DND-41 (cell line): ENCODE measurements at regions not wholly inside any gene's neighbourhood (a gene's known extent, or its start where the extent isn't known, plus 50 kb on each side); places are given as distances from the start of the nearest gene placed in this dataset.

ENCODE experiments used
- ATAC-seq: fragments of 200-7000 bp; cut with Tn5 transposase; 3 replicates; pipeline ENCODE4 v1.9.1; 2021; ENCODE audit warnings: low read depth; ENCODE audit not compliant: insufficient read depth
- DNase-seq: peaks from one replicate; pipeline ENCODE4 v3.0.0-alpha.2; 2020
- H2AFZ ChIP-seq: 2 replicates; pipeline ENCODE4 v1.6.0; 2012; ENCODE audit warnings: low read depth, low read length
- H3K27ac ChIP-seq: 2 replicates; pipeline ENCODE4 v1.5.1; 2012; ENCODE audit warnings: low read length, inconsistent platforms
- H3K27me3 ChIP-seq: fragments of 200-600 bp; sonication (generic); 2 replicates; pipeline ENCODE4 v1.6.0; 2012; ENCODE audit warnings: low read length, mild to moderate bottlenecking, inconsistent platforms; ENCODE audit not compliant: insufficient read depth, poor library complexity
- H3K36me3 ChIP-seq: 2 replicates; pipeline ENCODE4 v1.5.1; 2012; ENCODE audit warnings: low read length, inconsistent platforms; ENCODE audit not compliant: insufficient read depth
- H3K4me1 ChIP-seq: 2 replicates; pipeline ENCODE4 v1.5.1; 2012; ENCODE audit warnings: mild to moderate bottlenecking, low read length; ENCODE audit not compliant: insufficient read depth
- H3K4me2 ChIP-seq: 2 replicates; pipeline ENCODE4 v1.6.0; 2012; ENCODE audit warnings: mild to moderate bottlenecking, moderate library complexity, low read length, inconsistent platforms; ENCODE audit not compliant: insufficient read depth
- H3K4me3 ChIP-seq, 2 experiments: fragments of 200-600 bp in 1 of 2; shearing (Covaris generic) in 1 of 2; 2 replicates each; pipeline ENCODE4 v1.5.1; 2012 to 2016; ENCODE audit warnings: inconsistent platforms in 2 of 2, low read length in 2 of 2, mild to moderate bottlenecking in 2 of 2, low read depth in 1 of 2, moderate library complexity in 1 of 2
- H3K79me2 ChIP-seq: 2 replicates; pipeline ENCODE4 v1.6.0; 2012; ENCODE audit warnings: low read length, inconsistent platforms; ENCODE audit not compliant: insufficient read depth
- H3K9ac ChIP-seq: 2 replicates; pipeline ENCODE4 v1.6.0; 2012; ENCODE audit warnings: low read depth, mild to moderate bottlenecking, inconsistent platforms, low read length, moderate library complexity
- H3K9me3 ChIP-seq: 2 replicates; pipeline ENCODE4 v1.5.1; 2012; ENCODE audit warnings: low read length, moderate library complexity, mild to moderate bottlenecking, inconsistent platforms; ENCODE audit not compliant: insufficient read depth, severe bottlenecking
- H4K20me1 ChIP-seq: 2 replicates; pipeline ENCODE4 v1.6.0; 2012; ENCODE audit warnings: low read length; ENCODE audit not compliant: insufficient read depth
- CTCF ChIP-seq: IDR thresholded peaks from 2 replicates; pipeline ENCODE4 v1.5.1; 2012; ENCODE audit warnings: borderline replicate concordance, low read length, moderate library complexity, mild to moderate bottlenecking; ENCODE audit not compliant: poor library complexity, severe bottlenecking; ENCODE audit errors: extremely low read depth
- EZH2 ChIP-seq: IDR thresholded peaks from 3 replicates; pipeline ENCODE4 v1.6.1; 2012; ENCODE audit warnings: borderline replicate concordance, low read depth, mild to moderate bottlenecking, moderate library complexity, low read length, inconsistent platforms; ENCODE audit not compliant: severe bottlenecking

GRCh38 chr3:162610261-162610660 lies 1113.7 kb downstream of the OTOL1 start:
- Histone ChIP-seq H3K9me3 (peaks cover 30% of the 10 kb centered on the region), H2AFZ (no peak overlapping the region), H3K4me3 (no peak overlapping the region), H3K9ac (no peak overlapping the region), H3K27me3 (no peaks in the 10 kb centered on the region), H4K20me1 (no peaks in the 10 kb centered on the region), H3K4me2 (no peak overlapping the region), H3K79me2 (no peaks in the 10 kb centered on the region), H3K4me1 (no peaks in the 10 kb centered on the region), H3K27ac (no peak overlapping the region), H3K36me3 (peaks cover 7% of the 10 kb centered on the region; the same call in 1 of the 2 replicates)
- TF ChIP-seq EZH2: no peak
- TF ChIP-seq CTCF: no peak
- DNase-seq (no peak), ATAC-seq (no peak)

- Histone ChIP-seq H3K4me3 (no peak overlapping the region), H3K36me3 (no peaks in the 10 kb centered on the region), H4K20me1 (no peaks in the 10 kb centered on the region), H3K27me3 (no peaks in the 10 kb centered on the region), H3K27ac (no peak overlapping the region), H2AFZ (no peak overlapping the region), H3K79me2 (no peaks in the 10 kb centered on the region), H3K4me2 (no peak overlapping the region), H3K9ac (no peak overlapping the region), H3K9me3 (peaks cover 14% of the 10 kb centered on the region), H3K4me1 (no peaks in the 10 kb centered on the region)
- DNase-seq: no peak
- TF ChIP-seq CTCF (no peak), EZH2 (no peak)
- no peak for ATAC-seq
These were observed 1116.4 kb downstream of the OTOL1 start for GRCh38 chr3:162612991-162613390.

- Histone ChIP-seq H3K4me3 (no peak overlapping the region), H3K9me3 (peaks cover 20% of the 10 kb centered on the region), H3K9ac (no peak overlapping the region), H3K4me1 (peaks cover 28% of the 10 kb centered on the region; the same call in 1 of the 2 replicates), H3K79me2 (no peaks in the 10 kb centered on the region), H3K27ac (no peak overlapping the region), H4K20me1 (no peaks in the 10 kb centered on the region), H3K36me3 (peaks cover 16% of the 10 kb centered on the region), H3K4me2 (no peak overlapping the region), H3K27me3 (no peaks in the 10 kb centered on the region), H2AFZ (no peak overlapping the region)
- ATAC-seq (no peak), DNase-seq (no peak)
- no peak for TF ChIP-seq CTCF
- no peak for TF ChIP-seq EZH2
These were observed 1129.6 kb downstream of the OTOL1 start for GRCh38 chr3:162626172-162626571.

- H2AFZ ChIP-seq: no peak overlapping the region
- H3K27ac ChIP-seq: no peak overlapping the region
- ATAC-seq (no peak), DNase-seq (no peak)
- no peak overlapping the region for H3K4me3 ChIP-seq
- no peaks in the 10 kb centered on the region for H3K9me3 ChIP-seq
- no peaks in the 10 kb centered on the region for H4K20me1 ChIP-seq
- H3K36me3 ChIP-seq: no peaks in the 10 kb centered on the region
- no peaks in the 10 kb centered on the region for H3K27me3 ChIP-seq
- no peak overlapping the region for H3K4me2 ChIP-seq
- no peak overlapping the region for H3K9ac ChIP-seq
- H3K4me1 ChIP-seq: peaks cover 40% of the 10 kb centered on the region
- H3K79me2 ChIP-seq: no peaks in the 10 kb centered on the region
- TF ChIP-seq CTCF: no peak
- TF ChIP-seq EZH2: no peak
These were observed 1131.9 kb downstream of the OTOL1 start for GRCh38 chr3:162628531-162628930.
